Islet of Langerhans (tissue), 1 donor: ENCODE measurements at regions not wholly inside any gene's neighbourhood (a gene's known extent, or its start where the extent isn't known, plus 50 kb on each side); places are given as distances from the start of the nearest gene placed in this dataset.
"Not testable (repeated sequence)": the region's sequence is repeated elsewhere in the genome, so short reads cannot be mapped to it uniquely, and the experiment has no call there.

ENCODE experiments used
- FAIRE-seq: peaks from one replicate; lab custom pipeline; 2011; peaks lifted over from hg19 to GRCh38; lab: Jason Lieb, UNC

DNA sequence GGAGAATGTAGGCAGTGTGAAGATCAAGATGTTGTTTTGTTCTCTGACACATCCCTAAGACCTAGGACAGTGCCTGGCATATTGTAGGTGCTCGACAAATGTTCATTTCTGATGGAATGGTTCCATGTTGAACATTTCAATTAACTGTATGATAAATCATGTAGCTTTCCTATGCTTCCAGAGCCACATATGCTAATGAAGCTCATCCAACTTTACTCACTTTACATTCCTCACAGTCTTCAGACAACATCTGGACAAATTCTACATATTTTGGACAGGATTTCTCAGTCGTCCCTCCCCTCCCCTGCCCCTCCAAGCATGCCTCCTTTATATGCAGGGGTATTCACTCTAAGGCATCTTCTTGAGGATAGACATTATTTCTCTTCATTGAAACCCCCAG, 177.9 kb downstream of the BLID start:
- FAIRE-seq, result no peak

DNA sequence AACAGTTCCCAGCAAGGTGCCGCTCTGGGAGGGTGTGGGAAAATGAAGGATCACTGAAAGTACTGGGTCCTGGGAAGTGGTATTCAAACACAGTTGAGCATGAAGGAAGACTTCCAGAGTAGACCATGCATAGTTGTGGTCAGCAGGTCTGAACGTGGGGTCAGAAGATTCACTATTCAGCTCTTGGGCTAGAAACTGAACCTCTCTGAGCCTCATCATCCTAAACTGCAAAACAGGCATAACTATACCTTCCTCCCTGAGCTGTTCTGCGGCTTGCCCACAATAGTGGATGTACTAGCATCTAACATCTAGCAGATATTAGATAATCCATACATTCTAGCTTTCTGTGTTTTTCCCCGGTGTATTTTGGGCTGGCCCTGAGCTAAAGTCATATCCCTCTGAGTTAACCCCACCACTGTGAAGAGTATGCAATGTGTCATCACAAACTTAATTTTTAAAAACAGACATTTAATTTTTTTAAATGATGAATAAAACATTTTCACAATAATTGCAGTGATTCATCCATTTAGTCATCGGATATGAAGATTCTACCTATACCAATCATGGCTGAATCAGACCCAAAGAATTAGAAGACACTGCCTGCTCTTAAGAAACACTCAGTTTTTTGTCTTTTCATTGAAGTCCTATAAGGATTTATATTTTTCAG, 179.1 kb downstream of the BLID start:
- no peak for FAIRE-seq

DNA sequence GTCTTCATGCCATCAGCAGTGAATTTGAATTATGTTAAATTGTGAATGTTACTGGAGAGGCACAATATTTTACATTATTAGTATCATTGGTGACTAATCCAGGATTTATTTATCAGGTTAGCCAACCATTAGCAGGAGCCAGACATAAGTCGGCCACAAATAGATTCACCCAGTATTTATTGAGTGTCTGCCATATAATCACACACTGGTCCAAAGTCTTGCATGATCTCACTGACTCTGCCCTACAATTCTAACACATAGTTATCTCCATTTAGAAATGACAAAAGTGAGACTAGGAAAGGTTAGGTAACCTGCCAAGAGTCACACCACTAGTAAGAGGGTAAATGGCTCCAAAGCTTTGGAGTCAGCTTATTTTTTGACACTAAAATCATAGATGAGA, 179.6 kb downstream of the BLID start:
- no peak for FAIRE-seq

DNA sequence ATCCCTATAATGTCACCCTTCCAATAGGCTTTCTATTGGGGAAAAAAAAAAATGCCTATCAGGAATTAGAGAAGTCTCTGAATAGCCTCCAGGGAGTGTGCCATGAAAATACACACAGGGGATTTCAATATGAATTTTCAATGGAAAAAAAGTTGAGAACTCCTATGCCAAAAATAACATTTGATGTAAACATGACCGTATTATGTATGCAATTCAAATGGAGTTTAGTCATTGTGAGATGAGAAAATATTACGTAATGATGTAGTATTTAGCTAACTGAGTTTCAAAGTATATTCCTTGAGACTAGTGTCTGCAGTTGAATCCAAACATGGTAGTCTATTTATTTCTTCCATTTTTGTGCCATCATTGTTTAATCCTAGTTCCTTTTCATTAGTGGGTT, 182.3 kb downstream of the BLID start:
- no peak for FAIRE-seq

DNA sequence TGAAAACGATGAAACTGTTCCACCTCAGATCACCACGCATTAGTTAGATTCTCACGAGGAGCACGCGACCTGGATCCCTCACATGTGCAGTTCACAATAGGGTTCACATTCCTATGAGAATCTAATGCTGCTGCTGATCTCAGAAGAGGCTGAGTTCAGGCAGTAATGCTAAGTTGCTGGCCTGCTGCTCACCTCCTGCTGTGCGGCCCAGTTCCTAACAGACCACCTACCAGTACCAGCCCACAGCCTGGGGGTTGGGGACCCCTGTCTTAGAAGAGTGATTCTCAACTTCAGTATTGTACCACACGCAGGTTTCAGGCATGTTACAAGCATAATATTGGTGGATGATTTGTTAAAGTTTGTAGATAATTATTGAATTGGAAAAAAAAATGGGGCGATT, 182.7 kb downstream of the BLID start:
- no peak for FAIRE-seq

DNA sequence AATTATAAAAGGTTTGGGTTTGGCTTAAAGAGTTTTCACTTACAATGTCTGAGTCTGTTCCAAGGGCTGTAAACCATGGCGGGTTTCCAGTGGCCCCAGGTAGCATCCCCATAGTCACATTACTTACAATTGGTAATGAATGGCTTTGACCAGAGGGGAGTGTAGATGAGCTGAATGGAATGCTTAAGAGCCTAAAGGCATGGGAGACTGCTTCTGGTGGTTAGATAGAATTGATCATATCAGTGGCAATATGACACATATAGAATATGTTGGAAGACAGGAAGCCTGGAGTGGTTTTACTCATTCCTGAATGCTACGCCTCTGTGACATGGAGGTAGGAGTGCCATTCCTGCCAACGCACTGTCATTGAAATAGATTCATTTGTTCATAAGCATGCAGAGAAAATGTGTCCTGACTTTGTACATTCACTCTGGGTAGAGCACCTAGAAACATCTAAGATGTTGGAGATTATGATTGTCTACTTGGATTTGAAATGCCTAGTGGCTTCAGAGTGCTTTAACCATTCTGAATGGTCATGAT, 183.3 kb downstream of the BLID start:
- FAIRE-seq, result no peak

DNA sequence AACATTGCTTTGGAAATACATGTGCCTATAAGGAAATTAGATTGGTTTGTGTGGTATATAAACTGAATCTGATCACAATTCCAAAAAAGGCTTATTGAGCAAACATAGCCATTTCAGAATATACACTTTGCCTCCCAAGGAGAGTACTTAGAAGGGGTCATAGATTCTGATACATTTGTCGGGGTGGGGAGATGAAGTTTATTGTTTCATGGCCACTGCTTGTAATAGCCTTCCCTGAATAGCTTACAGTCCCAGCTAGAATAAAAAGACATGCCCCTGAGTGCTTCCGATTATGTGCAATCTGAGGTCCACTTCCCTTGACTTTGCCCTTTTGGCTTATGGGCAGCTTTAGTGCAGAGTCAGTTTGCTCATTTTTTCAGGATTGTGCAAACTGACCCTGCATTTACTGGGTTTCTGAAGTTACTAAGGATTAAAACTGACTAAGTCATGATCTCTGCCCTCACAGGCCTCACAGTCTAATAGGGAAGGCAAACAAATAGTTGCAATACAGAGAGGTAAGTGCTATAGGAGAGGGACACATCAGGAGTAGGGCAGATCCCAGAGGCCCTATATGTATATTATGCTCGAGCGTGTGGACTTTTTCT, 184.2 kb downstream of the BLID start:
- FAIRE-seq, result no peak

DNA sequence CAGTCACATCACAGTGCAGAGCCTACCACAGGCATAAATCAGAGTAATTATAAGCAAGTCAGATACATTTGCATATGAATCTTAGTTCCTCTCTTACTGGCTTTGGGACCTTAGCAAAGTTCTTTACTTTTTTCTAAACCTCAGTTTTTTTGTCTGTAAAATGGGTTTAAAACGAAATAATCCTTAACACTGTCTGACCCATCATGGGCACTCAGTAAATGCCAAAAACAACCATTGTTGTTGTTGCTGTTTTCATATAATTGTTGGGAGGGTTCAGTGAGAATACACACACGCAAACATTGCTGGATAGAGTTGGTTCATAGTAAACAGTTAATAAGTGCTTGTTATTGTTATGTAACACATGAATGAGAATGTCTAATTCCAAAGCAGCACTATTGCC, 184.9 kb downstream of the BLID start:
- no peak for FAIRE-seq

DNA sequence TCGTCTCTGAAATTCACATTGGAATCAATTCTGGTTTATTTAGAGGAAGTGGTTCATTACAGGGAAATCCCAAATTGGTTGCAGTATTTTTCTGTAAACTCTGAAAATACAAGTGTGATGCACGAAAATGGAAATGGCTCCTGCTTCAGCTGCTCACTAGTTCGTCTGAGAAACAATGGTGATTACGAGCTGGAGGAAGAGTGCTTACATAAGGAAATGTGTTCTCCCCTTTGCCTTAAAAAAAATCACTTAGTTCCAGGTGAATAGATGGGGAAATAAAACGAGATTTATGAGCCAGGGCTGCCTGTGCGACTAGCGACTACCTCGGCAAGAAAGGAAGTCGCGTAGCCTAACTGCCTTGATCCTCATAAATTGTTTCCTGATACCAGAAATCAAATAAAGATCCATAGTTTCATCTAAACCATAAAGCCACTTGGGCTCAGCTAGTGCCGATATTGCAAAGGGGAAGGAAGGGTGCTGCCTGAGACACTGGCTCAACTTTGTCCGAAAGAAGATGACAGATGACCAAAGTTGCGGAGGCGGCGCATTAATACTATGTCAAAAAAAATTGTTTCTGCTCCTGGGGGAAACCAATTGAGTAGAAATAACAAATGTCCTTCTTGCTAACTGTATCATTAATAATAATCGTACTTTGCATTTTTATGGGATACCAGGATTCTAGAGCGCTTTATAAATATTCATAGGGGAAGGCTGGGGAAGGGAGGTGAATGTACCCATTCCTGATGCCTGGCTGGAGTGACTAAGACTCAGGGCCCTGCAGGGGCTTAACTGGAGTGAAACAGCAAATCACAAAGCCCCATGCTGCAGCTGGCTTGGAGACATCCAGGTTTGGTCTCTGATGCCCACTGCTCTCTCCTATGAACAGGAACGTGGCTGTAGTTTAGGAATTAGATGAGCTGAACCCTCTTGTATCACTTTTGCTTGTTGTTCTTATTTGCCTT, 185.7 kb downstream of the BLID start:
- FAIRE-seq, result no peak

DNA sequence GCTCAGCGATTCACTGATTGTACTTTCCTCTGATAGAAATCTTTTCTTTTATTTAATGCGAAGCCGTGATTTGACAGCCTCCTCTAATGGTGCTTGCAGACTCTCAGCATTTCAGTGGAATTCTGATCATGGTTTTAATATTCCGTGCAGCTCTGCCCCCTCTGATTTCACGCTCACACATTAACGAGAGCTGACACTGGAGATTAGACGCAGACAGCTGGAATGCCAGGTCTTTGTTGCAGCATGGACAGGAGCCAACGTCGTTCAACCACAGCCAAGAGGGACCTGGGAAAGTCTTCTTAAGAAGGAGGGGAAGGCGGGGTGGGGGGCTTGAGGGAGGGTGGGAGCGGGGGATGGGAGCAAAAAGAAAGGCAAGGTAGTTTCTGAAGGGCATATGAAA, 186.4 kb downstream of the BLID start:
- FAIRE-seq, result no peak

DNA sequence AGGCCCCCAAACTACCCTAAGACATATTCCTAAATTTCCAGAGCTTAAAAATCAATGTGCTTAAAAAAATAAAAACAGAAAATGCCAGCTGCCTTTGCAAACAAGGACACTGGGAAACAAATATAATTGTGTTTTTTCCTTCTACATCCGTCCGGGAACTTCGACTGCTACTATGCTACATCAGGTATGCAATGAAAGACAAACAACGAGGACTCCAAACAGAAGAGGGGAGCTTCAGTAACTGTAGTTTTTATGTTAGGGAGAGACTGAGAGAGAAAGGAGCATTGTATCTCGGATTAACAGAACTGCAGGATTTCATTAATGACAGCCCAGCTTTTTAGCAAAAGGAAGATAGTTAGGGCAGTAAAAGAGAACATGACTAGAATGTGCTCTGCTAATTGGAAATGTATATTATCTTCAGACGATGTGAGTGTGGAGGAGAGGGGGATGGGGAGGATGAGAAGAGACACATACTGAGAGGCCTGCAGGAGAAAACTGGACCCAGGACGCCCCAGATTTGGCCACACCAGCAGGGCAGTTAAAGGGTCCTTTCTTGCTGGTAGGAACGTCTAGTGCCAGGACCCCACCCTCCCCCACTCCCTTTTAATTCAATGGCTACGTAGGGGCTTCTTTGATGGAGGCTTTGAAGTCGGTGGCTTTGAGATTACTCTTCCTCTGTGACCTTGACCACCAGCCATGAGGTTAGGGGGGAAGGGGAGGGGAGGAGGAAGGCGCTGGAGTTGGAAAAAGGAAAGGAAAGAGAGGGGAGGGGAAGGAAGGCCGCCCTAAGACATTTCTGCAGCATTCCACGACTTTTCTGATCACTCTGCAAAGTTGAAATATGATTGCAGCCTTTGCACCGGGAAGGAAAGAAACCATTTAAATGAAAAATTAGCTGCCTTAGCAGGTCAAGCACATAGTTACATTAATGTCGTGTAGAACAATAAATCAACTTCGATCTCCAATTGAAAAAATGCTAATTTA, 187.1 kb downstream of the BLID start:
- no peak for FAIRE-seq

DNA sequence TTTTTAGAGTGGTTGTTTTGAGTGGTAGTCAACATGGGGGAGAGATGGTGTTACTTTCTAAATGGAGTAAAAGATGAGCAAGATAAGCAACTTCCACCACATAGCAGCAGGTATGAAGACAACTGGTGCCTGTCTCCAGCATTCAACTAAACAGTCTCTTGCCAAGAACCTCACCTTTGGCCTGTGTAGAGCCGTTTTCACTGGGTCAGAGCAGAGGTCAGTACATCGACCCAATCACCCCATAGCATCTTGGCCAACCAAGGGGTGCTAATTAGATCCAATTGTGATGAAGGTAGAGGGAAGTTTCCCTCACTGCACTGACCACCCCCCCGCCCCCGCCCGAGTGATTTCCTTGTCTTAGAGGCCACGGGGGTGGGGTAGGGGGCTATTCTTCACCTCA, 188.2 kb downstream of the BLID start:
- no peak for FAIRE-seq

DNA sequence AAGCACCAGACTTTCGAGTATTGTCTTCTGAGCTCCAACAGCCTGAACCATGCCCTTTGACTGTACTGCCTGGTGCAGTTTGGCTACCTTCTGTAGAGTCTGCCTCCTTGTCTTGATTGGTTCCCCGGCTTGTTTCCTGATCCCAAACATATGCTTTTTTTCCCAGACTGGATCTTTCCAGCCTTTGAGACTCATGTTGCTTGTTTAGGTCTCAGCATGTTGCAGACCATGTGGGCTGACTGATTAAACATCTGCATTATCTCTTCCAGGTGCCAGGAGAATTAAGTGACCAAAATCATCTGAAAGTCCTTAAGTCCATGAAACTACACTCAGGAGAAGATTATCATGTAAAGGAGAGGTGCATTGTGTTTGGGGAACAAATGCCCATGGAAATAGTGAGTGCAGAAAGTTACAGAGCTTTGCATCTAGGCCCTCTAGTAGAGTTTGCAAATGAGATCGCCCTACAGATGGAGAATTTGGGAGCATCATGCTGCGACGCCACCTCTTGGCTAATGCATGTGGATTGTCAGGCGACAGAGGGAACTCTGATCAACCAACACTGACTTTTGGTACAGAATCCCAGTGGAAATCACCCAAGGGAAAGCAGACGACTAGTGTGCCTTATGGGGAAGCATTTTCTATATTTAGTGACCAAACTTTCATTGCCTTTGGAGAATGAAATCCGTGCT, 188.8 kb downstream of the BLID start:
- no peak for FAIRE-seq

DNA sequence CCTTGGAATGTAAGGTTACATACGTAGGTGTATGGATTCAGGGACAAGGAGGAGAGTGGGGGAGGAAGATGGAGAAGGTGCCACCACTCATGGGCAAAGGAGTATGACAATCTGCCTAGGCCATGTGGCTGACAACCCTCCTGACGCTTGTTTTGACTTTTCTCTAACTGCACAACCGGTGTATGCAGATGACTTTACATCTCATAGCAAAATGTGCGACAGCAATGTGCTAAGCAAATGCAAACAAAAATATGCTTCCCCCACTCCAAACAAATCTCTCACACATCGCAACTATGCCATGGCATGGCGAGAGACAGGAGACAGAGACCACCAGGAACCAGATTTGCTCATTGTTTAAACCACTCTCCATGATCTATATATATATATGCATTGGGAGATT, 191.8 kb downstream of the BLID start:
- no peak for FAIRE-seq

DNA sequence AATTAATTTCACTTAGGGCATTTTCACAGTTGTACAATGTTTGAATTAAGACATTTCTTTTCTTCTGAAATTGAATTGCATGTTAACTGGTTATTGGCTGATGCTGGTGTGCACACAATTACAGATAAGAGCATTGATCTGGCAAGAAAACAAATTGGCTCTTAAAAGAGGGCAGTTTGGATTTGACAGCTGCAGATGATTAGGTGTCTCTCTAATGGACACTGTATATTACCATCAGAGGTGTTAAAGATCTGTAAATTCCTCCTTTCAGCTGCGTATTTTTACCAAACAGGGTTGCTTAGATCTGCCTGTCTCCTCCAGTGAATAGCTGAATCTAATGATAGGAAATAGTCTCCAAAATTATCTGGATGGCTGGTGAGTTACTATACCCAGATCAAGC, 198.5 kb downstream of the BLID start:
- no peak for FAIRE-seq

DNA sequence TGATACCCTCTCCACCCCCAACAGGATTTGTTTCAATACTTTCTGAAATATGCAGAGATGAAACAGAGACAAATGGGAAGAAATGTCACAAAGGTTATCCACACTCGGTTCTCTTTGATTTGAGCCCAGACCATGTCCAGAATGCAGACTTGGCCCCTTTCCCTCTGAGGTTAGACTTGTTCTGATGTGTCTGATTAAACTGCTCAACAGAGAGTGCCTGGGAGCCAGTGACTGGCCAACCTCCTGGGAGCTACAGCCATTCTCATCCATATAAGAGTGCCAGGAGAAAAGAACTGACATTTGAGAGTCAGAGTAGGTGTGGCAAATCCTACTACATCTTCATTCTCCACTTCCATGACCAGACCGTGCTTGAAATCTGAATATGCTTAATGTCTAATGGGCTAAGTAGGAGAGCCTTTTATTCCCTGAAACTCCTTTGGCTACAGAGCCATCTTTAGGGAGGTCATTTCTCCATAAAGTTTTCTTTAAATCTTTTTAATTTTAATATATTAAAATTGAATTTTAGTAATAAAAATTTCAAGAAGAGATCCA, 201.4 kb downstream of the BLID start:
- no peak for FAIRE-seq

DNA sequence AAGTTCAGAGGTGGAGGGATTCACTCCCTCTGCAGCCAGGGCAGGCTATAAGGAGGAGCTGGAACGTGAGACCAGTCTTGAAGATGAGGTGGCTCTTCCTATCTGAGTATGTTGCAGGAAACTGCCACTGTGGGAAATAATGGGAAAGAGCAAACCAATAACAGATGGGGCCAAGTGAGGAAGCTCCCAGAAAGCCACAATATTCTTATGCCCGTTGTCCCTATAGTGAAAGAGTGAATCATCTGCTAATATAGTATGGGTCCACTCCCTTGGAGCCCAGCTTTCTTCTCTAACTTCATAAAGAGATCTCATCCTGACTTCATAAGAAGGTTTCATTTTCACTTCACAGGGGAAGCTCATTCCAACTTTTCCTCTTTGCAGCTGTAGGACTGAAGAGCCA, 206.4 kb downstream of the BLID start:
- FAIRE-seq, result no peak

DNA sequence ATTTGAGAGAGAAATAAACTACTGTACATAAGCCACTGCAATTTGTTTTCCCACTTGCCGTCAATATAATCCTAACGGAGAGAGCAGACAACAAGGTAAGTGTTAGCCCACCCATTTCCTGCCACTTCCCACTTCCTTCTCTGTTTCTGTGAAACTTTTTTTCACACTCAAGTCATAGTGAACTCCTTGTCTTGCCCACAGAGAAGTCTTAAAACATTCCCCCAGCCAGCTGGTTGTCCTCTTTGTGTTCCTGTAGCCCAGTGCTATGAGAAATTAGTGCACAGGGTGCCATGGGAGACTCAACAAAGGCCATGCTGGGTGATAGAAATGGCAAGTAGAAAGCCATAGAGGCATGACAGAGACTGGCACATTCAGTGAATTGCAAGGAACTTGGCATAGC, 208.6 kb downstream of the BLID start:
- no peak for FAIRE-seq

DNA sequence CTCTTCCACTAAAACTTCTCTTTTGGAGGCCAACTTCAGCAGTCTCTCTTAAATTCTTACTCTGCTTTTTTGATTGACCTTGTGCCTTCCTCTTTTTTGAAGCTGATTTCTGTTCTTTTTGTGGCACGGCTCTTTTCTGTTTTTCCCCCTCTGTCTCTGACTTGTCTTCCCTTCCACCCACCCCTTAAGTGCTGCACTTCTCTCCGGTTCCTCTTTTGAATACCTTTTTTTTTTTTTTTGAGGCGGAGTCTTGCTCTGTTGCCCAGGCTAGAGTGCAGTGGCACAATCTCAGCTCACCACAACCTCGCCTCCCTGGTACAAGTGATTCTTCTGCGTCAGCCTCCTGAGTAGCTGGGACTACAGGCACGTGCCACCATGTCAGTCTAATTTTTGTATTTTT, 211.9 kb downstream of the BLID start:
- FAIRE-seq, result no peak

DNA sequence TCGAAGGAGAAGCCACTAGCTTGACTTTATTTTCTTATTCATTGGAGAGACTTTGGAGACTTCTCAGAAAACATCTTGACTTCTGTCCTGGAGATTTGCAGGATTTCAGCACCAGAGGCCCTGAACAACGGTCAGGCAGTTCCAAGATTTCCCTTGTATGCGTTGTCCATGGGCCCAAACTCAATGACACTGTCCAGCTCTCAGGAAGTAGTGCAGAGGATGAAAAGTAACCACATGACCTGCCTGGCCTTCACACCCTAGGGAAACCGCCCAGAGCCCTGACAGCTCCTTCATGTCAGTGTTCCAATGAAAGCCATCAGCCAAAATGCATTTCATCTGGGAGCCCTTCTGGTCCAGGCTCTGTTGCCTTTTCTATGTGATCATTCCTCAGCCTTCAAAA, 214.1 kb downstream of the BLID start:
- no peak for FAIRE-seq

DNA sequence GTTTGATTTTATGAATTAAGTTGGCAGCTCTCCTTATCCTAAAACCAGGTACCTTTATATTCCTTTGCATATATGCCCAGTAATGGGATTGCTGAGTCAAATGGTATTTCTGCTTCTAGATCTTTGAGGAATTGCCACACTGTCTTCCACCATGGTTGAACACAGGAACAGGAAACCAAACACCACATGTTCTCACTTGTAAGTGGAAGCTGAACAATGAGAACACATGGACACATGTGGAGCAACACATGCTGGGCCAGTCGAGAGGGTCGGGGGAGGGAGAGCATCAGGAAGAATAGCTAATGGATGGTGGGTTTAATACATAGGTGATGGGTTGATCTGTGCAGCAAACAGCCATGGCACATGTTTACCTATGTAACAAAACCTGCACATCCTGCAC, 214.6 kb downstream of the BLID start:
- not testable (repeated sequence) for FAIRE-seq
